ENCODE measurements at regions not wholly inside any gene's neighbourhood (a gene's known extent, or its start where the extent isn't known, plus 50 kb on each side); places are given as distances from the start of the nearest gene placed in this dataset.

DNA sequence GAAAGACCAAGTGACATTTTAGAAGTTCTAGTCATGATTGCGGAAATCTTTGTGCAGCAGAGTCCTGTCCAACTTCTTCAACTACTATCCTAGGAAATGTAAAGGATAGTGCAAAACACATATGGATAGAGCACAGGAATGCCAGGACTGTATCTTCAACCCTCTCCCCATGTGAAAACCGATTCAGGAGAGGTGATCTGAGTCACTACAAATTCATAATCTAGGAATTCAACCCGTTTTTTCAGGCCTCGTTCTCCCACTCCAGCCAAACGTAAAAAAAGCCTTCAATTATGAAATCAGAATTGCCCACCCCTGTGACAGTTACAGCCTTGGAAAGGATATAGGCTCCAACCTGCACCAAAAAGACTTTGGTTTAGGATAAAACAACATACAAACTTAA lies 52.9 kb upstream of the RGS1 start:
- TF ChIP-seq, protein P1, sequence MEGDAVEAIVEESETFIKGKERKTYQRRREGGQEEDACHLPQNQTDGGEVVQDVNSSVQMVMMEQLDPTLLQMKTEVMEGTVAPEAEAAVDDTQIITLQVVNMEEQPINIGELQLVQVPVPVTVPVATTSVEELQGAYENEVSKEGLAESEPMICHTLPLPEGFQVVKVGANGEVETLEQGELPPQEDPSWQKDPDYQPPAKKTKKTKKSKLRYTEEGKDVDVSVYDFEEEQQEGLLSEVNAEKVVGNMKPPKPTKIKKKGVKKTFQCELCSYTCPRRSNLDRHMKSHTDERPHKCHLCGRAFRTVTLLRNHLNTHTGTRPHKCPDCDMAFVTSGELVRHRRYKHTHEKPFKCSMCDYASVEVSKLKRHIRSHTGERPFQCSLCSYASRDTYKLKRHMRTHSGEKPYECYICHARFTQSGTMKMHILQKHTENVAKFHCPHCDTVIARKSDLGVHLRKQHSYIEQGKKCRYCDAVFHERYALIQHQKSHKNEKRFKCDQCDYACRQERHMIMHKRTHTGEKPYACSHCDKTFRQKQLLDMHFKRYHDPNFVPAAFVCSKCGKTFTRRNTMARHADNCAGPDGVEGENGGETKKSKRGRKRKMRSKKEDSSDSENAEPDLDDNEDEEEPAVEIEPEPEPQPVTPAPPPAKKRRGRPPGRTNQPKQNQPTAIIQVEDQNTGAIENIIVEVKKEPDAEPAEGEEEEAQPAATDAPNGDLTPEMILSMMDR (IDR thresholded peaks at IDR 0.05; ENCODE audit: control extremely low read depth in 1 of 3, insufficient read depth in 1 of 3, low read depth in 1 of 3, low read length in 3 of 3) = no peak
- no peak for TF ChIP-seq GABPA (IDR thresholded peaks at IDR 0.05; ENCODE audit: borderline replicate concordance, insufficient read depth, low read length)
- TF ChIP-seq CREB1 (IDR thresholded peaks at IDR 0.05) = no peak
- TF ChIP-seq POLR2A (IDR thresholded peaks at IDR 0.05; ENCODE audit: control extremely low read depth in 1 of 2, low read depth in 2 of 2, low read length in 2 of 2) = no peak
- no peak for TF ChIP-seq TCF12 (IDR thresholded peaks at IDR 0.05; ENCODE audit: low read depth, low read length)
- no peak for TF ChIP-seq CHD2 (IDR thresholded peaks at IDR 0.05; ENCODE audit: low read length)
- no peak for TF ChIP-seq RAD21 (IDR thresholded peaks at IDR 0.05 in 1 of 2, conservative IDR thresholded peaks at IDR 0.05 in 1 of 2; ENCODE audit: low read depth in 2 of 2, low read length in 2 of 2)
- TF ChIP-seq MAFK (IDR thresholded peaks at IDR 0.05; ENCODE audit: low read depth, low read length) = no peak

All from H1 (cell line).